MM.1S (cell line): ENCODE measurements at regions not wholly inside any gene's neighbourhood (a gene's known extent, or its start where the extent isn't known, plus 50 kb on each side); places are given as distances from the start of the nearest gene placed in this dataset.

ENCODE experiments used
- EZH2phosphoT487 ChIP-seq: fragments of 300-600 bp; sonication (generic); IDR thresholded peaks from 2 replicates; pipeline ENCODE4 v1.6.1; 2018; ENCODE audit warnings: antibody characterized with exemption, low read length
- TF ChIP-seq, protein P1 (sequence below): fragments of 300-600 bp; sonication (generic); IDR thresholded peaks from 2 replicates; pipeline ENCODE4 v1.5.1; 2016; ENCODE audit warnings: antibody characterized with exemption, low read length, mixed read lengths

DNA sequence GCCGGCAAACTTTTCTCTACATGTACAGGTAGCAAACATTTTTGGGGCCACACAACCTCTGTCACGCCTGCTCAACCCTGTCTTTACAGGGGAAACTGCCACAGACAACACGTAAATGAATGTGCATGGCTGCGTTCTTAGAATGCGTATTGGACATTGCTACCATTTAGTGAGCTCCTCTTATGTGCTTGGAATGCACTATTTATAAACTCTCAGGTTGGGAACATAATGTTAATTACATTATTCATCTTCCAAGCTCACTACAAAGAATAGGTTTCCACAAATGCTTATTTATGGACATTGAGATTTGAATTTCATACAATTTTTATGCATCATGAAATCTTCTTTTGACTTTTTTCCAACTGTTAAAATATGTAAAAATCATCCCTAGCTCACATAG lies 92.0 kb upstream of the RPS6KA2 start:
- TF ChIP-seq, protein P1, sequence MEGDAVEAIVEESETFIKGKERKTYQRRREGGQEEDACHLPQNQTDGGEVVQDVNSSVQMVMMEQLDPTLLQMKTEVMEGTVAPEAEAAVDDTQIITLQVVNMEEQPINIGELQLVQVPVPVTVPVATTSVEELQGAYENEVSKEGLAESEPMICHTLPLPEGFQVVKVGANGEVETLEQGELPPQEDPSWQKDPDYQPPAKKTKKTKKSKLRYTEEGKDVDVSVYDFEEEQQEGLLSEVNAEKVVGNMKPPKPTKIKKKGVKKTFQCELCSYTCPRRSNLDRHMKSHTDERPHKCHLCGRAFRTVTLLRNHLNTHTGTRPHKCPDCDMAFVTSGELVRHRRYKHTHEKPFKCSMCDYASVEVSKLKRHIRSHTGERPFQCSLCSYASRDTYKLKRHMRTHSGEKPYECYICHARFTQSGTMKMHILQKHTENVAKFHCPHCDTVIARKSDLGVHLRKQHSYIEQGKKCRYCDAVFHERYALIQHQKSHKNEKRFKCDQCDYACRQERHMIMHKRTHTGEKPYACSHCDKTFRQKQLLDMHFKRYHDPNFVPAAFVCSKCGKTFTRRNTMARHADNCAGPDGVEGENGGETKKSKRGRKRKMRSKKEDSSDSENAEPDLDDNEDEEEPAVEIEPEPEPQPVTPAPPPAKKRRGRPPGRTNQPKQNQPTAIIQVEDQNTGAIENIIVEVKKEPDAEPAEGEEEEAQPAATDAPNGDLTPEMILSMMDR, result no peak
- TF ChIP-seq EZH2phosphoT487, result no peak
